Amniotic epithelial cell (primary cell): ENCODE measurements at regions not wholly inside any gene's neighbourhood (a gene's known extent, or its start where the extent isn't known, plus 50 kb on each side); places are given as distances from the start of the nearest gene placed in this dataset.
A peak's percentile ranks its signal among the peaks of the same experiment; 100 is the strongest.
"Not testable (repeated sequence)": the region's sequence is repeated elsewhere in the genome, so short reads cannot be mapped to it uniquely, and the experiment has no call there.

Experiments used
- DNase-seq: peaks from one replicate; pipeline ENCODE4 v3.0.0-alpha.2; 2010; ENCODE audit warnings: low read depth

GRCh38 chr5:17087035-17087434, 130.4 kb upstream of the BASP1 start:
- peak; percentile 78 for DNase-seq

DNA sequence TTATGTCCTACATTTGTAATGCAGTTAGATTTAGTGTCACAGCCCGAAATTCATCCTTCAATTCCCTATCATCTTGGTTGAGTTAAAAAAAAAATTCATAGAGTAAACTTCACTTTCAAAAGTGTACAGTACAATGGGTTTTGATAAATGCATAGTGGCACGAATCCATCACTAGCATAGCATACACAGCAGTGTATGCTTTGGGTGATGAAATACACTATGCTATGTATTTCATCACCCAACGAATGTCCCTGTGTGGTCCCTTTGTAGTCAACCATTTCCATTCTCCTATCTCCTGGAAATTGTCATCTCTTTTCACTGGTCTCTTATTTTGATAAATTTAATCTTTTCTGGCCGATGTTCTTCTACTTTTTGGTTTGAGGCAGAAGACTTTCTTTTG, 129.4 kb upstream of the BASP1 start:
- DNase-seq: no peak

GRCh38 chr5:17089001-17089400, 128.4 kb upstream of the BASP1 start:
- DNase-seq: no peak

GRCh38 chr5:17089690-17090089, 127.7 kb upstream of the BASP1 start:
- DNase-seq: no peak

- DNase-seq: no peak
Observed at GRCh38 chr5:17090839-17091238, 126.6 kb upstream of the BASP1 start.

- no peak for DNase-seq
Observed at GRCh38 chr5:17094830-17095229, 122.6 kb upstream of the BASP1 start.

DNA sequence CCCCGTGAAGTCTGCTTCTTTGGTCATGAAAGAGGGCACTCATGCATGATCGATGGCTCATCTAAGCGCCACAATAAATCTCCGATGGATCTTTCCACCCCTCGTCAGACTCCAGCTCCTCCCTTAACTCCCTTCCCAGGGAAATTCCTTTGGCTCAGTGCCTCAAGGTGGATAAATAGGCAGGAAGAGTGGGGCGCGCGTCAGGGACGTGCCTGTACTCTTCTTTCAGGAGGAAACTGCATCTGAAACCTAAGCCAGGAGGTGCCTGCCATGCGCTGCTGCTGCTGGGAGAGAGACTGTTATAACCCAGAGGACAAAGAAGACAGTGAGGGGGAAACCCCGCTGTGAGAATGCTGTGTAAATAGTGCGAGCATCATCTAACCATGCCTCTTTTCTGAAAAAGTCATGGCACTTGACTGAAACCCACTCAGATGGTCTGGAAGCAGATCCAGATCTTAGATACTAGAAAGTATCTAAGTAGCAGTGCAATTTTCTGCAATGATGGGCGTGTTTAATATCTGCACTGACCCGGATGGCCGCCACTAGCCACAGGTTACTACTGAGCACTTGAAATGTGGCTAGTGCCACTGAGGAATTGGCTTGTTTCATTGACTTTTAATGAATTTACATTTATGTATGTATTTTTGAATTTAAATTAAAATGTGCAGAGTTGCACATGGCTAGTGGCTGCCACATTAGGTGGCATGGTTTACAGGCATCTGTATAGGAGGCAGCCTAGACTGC, 120.3 kb upstream of the BASP1 start:
- no peak for DNase-seq

DNA sequence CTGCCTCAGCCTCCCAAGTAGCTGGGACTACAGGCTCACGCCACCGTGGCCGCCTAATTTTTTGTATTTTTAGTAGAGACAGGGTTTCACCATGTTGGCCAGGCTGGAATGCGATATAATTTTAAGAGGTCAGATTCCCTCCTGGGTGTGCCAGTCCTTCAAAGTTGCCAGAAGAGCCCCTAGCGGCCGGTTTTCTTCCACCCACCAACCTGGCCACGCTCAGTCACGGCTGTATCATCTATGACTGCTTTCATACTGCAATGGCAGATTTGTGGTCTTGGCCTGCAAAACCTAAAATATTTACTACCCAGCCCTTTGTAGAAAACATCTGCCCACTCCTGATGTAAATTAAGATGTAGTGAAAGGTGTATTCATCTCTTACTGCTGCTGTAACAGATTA, 117.5 kb upstream of the BASP1 start:
- DNase-seq: no peak

- no peak for DNase-seq
Observed at GRCh38 chr5:17103461-17103860, 114.0 kb upstream of the BASP1 start.

GRCh38 chr5:17105744-17106418, 111.5 kb upstream of the BASP1 start:
- peak; percentile 42 for DNase-seq

- no peak for DNase-seq
Observed at GRCh38 chr5:17106521-17106920, 110.9 kb upstream of the BASP1 start.

- not testable (repeated sequence) for DNase-seq
Observed at GRCh38 chr5:17112091-17112716, 105.2 kb upstream of the BASP1 start.

DNA sequence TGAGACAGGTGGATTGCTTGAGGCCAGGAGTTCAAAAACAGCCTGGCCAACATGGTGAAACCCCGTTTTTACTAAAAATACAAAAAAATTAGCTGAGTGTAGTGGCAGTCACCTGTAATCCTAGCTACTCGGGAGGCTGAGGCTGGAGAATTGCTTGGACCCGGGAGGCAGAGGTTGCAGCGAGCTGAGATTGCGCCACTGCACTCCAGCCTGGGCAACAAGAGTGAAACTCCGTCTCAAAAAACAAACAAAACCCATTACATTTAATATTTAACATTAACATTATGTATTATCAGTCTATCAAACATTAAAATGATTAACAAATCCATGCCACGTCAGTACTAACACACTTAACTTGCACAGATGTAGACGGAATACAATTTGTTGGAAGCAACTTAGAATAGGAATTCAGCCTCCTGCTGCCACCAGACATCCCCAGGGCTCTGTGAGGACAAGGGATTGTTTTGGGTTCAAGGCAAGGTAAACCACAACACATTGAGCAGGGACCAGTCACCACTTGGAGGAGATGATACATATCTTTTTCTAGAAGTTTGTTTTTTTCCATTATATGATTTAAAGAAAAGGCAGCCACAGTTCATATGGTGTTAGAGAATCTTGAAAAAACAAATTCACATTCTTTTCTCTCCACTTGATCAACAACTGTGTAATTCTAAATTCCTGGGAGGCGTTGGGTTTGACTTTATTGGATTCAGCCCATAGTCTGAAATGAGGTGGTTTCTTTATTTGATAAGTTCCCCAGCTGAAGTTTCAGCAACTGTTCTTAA, 104.1 kb upstream of the BASP1 start:
- peak; percentile 66 for DNase-seq

GRCh38 chr5:17114233-17114632, 103.2 kb upstream of the BASP1 start:
- no peak for DNase-seq

DNA sequence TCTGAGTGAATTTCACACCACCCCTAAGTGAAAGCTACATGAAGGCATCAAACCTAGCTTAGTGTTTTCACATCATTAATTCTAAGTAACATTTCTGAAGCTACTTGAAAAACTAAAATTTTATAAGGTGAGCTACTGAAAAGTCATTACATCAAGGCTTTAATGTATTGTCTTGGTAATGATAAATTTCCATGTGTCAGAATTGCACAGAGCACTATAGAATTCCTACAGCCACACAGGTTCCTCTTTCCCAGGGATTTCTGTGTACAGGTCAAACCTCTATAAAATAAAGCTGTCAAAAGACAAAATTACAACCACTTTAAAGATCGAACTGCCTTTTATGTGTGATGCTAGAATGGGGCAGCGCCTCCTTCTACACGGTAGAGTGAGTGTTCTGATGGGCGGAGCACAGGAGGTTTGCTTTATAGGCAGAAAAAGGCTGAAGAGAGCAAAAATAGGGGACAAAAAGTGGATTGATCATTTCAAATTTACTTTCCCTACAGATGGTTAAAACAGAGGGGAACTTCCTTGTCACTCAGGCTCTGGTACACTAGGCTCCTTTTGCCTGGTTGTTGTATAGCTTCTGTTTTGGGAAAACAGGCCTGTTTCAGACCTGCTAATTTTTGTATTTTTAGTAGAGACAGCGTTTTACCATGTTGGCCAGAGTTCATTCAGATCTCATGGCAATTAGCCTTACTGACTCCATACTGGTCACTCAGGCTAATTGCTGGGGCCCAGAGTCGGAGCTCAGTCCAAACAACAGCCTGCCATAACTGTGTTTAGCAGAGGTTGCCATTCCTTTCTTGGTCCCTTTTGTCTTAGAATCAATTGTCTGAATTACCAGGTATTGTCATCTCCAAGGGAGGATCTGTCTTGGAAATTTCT, 102.5 kb upstream of the BASP1 start:
- no peak for DNase-seq

GRCh38 chr5:17115855-17116254, 101.6 kb upstream of the BASP1 start:
- DNase-seq: no peak

DNA sequence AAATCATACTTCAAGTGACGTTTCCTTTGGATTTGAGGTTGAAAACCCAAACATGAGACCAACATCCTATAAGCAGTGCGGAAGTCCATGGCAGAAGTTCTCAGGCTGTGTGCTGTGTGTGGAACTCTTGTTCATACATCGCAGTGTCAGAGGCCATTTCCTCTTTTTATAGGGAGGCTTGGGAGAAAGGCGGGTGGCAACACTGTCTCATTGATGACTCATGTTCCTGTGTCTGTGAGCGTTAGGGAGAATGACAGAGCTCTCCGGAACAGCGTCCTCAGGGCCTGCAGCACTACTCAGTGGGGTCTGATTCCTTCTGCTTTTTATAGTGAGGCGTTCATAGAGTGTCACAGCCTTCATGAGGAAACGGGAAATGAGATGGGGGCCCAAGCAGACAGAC, 98.8 kb upstream of the BASP1 start:
- peak; percentile 82 for DNase-seq

- no peak for DNase-seq
Observed at GRCh38 chr5:17120209-17120608, 97.2 kb upstream of the BASP1 start.

- DNase-seq: no peak
Observed at GRCh38 chr5:17121776-17122175, 95.7 kb upstream of the BASP1 start.

GRCh38 chr5:17123010-17123409, 94.4 kb upstream of the BASP1 start:
- DNase-seq: no peak

GRCh38 chr5:17123773-17124172, 93.7 kb upstream of the BASP1 start:
- DNase-seq: not testable (repeated sequence)
